GM12891 (cell line): ENCODE measurements at regions not wholly inside any gene's neighbourhood (a gene's known extent, or its start where the extent isn't known, plus 50 kb on each side); places are given as distances from the start of the nearest gene placed in this dataset.

Experiments used
- POLR2A ChIP-seq: IDR thresholded peaks from 2 replicates; pipeline ENCODE4 v1.6.1; 2011; ENCODE audit warnings: low read depth, low read length, control low read depth
- POLR2AphosphoS5 ChIP-seq: IDR thresholded peaks from 2 replicates; pipeline ENCODE4 v1.6.1; 2011; ENCODE audit warnings: low read depth, low read length, control low read depth
- POU2F2 ChIP-seq: IDR thresholded peaks from 2 replicates; pipeline ENCODE4 v1.6.1; 2011; ENCODE audit warnings: low read depth, mild to moderate bottlenecking, control low read depth, low read length, moderate library complexity
- TAF1 ChIP-seq: IDR thresholded peaks from 2 replicates; pipeline ENCODE4 v1.6.1; 2011; ENCODE audit warnings: low read depth, low read length, control low read depth

DNA sequence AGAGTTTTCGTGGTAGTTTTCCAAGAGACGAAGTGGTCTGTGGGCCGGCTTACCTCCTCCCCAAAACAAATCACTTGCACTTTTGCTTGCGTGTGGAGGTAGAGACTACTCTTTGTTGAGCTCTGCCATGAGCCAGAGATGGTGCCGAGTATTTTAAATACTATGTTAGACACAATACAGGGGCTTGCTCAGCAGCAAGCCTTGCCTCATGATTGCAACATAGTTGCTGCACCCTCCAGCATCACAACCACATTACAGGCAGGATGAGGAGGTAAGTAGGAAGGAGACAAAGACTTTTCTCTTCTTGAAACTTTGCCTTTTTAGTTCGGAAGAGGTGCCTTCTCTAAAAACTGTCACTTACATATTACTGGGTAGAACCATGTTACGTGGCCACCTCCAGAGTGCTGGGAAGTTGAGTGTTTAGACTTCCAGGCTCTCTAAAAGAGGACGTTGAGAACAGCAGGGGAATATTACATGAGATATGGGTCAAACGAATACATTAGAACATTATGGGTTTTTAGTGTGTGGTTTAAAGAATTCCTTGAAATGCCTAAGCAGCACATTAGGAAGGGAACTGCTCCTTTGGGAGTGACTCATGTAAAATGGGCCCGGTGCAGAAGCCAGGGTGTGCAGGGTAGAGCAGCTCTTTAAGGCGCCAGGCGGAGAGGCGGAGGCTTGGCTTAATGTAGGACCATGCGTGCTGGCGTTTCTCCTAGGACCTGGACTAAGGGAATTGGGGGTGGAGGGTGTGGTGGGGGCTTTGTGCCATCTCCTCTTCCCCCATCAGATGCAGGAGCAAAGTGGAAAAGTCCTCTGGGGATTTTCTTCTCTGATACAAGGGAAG lies 110.6 kb upstream of the PRMT8 start:
- no peak for TF ChIP-seq POLR2AphosphoS5
- no peak for TF ChIP-seq POLR2A
- no peak for TF ChIP-seq POU2F2
- TF ChIP-seq TAF1 = no peak
